ENCODE measurements at regions not wholly inside any gene's neighbourhood (a gene's known extent, or its start where the extent isn't known, plus 50 kb on each side); places are given as distances from the start of the nearest gene placed in this dataset.
"Not testable (repeated sequence)": the region's sequence is repeated elsewhere in the genome, so short reads cannot be mapped to it uniquely, and the experiment has no call there.

GRCh38 chr11:38156495-38157146, 1558.6 kb upstream of the RAG2 start:
- DNase-seq (ENCODE audit: low read depth in 2 of 2): no peak

DNA sequence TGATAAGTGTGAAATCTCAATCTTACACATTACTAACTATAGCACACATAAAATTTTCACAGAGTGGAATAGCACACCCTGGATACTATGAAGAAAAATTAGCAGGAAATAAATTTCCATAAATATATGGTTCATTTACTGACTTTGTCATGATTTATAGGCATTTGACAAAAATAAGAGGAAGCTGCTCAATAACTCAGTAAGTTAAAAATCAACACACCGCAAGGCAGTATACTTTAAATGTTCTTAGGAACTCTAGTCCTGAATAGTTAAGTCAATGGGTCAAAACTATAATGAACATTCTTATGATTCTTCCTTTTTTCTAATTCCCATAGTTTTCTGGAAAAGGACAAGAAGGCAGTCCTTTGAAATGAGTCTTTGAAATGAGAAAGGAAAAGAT, 1557.8 kb upstream of the RAG2 start:
- DNase-seq (ENCODE audit: low read depth in 2 of 2): no peak

DNA sequence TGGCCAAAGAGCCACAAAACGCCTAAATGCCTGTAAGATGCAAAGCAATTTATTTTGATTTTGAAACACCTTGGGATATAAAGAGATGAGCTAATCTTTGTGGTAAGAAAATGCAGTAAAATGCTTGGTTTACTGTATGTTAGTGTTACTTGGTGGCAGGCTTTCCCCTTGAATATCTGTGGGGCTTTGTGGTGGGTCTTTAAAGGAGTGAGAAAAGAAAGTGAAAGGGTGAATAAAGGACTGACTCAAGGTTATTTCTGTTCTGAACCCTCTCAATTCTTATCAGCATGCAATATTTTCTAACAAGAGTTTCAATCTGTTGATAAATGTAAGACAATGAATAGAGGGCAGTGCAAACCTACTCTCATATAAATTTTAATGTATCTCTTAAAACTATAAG, 1555.9 kb upstream of the RAG2 start:
- no peak for DNase-seq (ENCODE audit: low read depth in 2 of 2)

DNA sequence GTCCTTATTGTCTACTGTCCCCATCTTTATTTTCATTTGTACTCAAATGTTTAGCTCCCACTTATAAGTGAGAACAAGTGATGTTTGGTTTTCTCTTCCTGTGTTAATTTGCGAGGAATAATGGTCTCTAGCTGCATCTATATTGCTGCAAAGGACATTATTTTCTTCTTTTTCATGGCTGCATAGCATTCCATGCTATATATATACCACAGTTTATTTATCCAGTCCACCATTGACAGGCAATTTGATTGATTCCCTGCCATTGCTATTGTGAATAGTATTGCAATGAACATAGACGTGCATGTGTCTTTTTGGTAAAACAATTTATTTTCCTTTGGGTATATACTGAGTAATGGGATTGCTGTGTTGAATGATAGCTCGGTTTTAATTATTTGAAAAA, 1545.8 kb upstream of the RAG2 start:
- no peak for DNase-seq (ENCODE audit: low read depth in 2 of 2)

DNA sequence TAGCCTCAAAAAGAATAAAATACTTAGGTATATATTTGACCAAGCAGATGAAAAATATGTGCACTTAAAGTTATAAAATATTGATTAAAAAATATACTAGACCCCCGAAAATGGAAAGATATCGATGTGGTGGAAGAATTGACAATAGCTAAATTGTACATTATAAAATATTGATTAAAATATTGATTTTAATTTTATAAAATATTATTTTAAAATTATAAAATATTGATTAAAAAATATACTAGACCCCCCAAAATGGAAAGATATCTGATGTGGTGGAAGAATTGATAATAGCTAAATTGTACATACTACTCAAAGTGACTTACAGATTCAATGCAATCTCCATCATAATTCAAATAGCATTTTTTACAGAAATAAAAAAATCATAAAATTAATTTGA, 1540.9 kb upstream of the RAG2 start:
- no peak for DNase-seq (ENCODE audit: low read depth in 2 of 2)

DNA sequence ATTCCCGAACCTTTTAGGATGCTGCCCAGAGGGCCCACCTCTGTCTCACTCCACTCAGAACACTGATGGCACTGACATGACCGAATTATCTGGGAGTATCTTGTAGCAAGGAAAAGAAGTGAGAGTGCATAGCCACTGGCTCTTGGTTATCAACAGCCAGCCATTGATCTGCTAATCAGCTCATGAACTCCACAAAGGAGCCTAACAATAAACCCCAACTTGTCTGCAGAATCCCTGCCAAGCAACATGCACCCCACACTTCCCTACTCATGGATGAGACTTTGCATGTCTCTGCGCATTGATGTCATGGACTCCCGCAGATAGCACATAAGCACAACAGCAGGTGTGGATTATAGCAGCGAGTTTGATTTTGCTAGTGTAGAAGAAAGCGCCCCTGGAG, 1538.9 kb upstream of the RAG2 start:
- no peak for DNase-seq (ENCODE audit: low read depth in 2 of 2)

- no peak for DNase-seq (ENCODE audit: low read depth in 2 of 2)
These were observed 1533.5 kb upstream of the RAG2 start for GRCh38 chr11:38131535-38131934.

DNA sequence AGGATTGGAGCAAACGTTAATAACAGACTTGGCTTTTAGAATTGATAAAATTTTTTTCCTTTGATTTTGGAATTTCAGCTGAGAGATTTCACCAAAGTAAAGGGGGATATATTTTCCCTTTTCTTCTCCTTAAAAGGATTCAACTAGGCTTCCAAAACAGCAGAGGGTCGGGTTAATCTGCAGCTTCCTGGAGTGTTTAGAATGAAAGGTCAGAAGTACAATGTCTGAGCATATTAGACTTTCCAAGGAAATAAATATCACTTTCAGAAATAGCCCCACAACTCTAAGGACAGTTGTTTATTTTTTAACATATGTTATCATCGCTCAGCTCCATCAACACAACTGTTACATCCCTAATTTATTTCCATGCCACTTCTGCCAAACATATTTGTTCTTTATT, 1532.9 kb upstream of the RAG2 start:
- no peak for DNase-seq (ENCODE audit: low read depth in 2 of 2)

GRCh38 chr11:38130514-38130913, 1532.5 kb upstream of the RAG2 start:
- DNase-seq (ENCODE audit: low read depth in 2 of 2): no peak

GRCh38 chr11:38123673-38124072, 1525.6 kb upstream of the RAG2 start:
- no peak for DNase-seq (ENCODE audit: low read depth in 2 of 2)

DNA sequence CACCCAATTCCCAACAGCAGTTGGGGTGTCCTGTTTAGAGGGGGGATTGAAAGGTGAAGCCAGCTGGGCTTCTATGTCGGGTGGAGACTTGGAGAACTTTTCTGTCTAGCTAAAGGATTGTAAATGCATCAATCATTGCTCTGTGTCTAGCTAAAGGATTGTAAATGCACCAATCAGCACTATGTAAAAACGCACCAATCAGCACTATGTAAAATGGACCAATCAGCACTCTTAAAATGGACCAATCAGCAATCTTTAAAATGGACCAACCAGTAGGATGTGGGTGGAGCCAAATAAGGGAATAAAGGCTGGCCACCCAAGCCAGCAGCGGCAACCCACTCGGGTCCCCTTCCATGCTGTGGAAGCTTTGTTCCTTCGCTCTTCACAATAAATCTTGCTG, 1518.6 kb upstream of the RAG2 start:
- DNase-seq (ENCODE audit: low read depth in 2 of 2): not testable (repeated sequence)

GRCh38 chr11:38115381-38115780, 1517.3 kb upstream of the RAG2 start:
- not testable (repeated sequence) for DNase-seq (ENCODE audit: low read depth in 2 of 2)

DNA sequence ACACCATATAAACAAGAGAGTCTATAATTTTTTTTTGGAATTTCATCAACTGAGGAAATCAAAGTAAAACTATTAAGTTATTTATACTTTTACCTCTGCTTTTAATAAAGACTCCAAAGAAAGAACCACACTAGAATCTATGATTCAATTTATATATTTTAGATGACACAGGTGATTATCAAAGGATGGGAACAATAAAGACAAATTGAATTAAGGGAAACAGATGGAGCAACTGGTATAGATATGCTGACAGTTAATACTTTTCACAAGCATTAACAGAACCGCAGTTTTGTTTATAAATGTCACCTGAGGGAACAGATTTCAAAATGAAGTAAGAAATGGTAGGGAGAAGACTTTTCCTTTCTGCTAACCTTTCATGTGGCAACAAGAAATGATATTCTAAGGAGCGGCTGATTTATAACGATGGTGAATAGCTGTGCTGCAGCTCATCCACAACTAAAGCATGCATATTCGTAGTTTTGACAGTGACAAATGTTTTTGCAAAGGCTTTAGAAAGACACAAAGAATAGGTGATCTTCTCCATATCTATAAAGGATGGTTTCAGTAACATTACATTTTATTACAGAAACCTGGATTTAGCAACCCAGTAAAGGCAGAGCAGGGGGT, 1502.9 kb upstream of the RAG2 start:
- no peak for DNase-seq (ENCODE audit: low read depth in 2 of 2)

- DNase-seq (ENCODE audit: low read depth in 2 of 2): no peak
These were observed 1497.2 kb upstream of the RAG2 start for GRCh38 chr11:38095268-38095667.

GRCh38 chr11:38089726-38090125, 1491.7 kb upstream of the RAG2 start:
- no peak for DNase-seq (ENCODE audit: low read depth in 2 of 2)

- no peak for DNase-seq (ENCODE audit: low read depth in 2 of 2)
These were observed 1462.9 kb upstream of the RAG2 start for GRCh38 chr11:38060920-38061319.

DNA sequence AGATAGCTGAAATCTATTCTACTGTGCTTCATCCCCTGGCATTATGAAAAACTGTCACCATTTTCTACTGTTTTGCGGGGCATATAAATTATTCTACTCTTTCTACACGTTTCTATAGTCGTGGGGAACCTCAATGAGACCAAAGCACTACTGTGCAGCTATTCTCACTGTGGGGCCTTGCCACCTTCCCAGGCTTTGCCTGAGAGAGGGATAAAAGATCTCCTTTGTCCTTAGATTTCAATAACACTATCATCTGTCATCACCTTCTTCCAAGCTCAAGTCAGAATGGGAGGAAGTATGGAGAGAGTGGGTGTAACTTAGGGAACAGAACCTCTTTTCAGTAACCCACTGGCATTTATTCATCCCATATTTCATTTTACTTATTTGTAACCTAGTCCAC, 1462.1 kb upstream of the RAG2 start:
- DNase-seq (ENCODE audit: low read depth in 2 of 2): no peak

GRCh38 chr11:38046571-38047135, 1448.6 kb upstream of the RAG2 start:
- DNase-seq (ENCODE audit: low read depth in 2 of 2): no peak

DNA sequence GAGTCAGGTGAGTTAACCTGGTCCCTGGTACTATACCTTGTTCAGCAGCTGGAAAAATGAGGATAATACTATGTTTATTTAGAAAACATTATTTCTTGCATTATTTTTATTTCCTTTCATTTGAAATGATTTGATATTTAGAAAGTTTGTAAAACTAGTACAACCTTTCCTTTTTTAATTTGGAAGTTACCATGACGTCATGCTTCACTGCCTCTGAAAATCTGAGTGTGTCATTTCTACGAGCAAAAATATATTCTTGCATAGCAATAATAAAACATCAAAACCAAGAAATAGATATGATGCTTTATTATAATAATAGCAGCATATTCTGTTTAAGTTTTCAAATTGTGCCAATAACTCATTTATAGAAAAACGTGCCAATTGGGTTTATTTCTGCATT, 1445.0 kb upstream of the RAG2 start:
- DNase-seq (ENCODE audit: low read depth in 2 of 2): no peak

DNA sequence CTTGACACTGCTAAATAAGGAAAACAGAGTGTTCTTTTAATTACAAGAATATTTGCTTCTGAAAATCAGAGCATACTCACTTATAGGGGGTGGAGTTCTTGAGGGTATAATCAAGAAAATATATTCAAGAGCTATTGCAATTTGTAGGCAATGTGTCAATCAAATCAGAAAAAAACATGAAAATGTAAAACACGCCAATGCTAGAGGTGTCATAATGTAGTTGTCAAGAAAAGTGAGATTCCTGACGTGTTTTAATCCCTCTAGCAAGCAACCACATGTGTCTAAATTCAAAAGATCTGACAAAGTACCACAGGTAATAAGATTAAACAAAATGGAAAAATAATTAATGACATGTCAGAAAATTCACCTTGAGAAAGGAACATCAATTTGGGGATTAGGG, 1440.7 kb upstream of the RAG2 start:
- no peak for DNase-seq (ENCODE audit: low read depth in 2 of 2)

GRCh38 chr11:38019072-38019775, 1421.2 kb upstream of the RAG2 start:
- DNase-seq (ENCODE audit: low read depth in 2 of 2): no peak

- DNase-seq (ENCODE audit: low read depth in 2 of 2): no peak
These were observed 1416.4 kb upstream of the RAG2 start for GRCh38 chr11:38014405-38014804.

- DNase-seq (ENCODE audit: low read depth in 2 of 2): no peak
These were observed 1415.1 kb upstream of the RAG2 start for GRCh38 chr11:38013157-38013556.
